Kidney tubule cell (primary cell): ENCODE measurements at regions not wholly inside any gene's neighbourhood (a gene's known extent, or its start where the extent isn't known, plus 50 kb on each side); places are given as distances from the start of the nearest gene placed in this dataset.

Source experiments
- DNase-seq: peaks from one replicate; pipeline ENCODE4 v3.0.0-alpha.2; 2018; ENCODE audit warnings: low spot score

DNA sequence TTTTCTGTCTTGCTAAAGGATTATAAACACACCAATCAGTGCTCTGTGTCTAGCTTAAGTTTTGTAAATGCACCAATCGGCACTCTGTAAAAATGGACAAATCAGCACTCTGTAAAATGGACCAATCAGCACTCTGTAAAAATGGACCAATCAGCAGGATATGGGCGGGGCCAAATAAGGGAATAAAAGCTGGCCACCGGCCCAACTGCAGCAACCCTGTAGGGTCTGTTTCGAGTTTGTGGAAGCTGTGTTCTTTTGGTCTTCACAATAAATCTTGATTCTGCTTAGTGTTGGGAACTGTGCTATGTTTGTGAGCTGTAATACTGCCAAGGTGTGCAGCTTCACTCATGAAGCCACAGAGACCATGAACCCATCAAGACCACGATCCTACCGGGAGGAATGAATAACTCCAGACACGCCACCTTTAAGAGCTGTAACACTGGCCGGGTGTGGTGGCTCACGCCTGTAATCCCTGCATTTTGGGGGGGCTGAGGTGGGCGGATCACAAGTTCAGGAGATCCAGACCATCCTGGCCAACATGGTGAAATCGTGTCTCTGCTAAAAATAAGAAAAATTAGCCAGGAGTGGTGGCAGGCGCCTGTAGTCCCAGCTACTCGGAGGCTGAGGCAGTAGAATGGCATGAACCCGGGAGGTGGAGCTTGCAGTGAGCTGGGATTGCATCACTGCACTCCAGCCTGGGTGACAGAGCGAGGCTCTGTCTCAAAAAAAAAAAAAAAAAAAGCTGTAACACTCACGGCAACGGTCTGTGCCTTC is 133.0 kb upstream of the GDF10 start:
- peak; percentile 7 for DNase-seq

DNA sequence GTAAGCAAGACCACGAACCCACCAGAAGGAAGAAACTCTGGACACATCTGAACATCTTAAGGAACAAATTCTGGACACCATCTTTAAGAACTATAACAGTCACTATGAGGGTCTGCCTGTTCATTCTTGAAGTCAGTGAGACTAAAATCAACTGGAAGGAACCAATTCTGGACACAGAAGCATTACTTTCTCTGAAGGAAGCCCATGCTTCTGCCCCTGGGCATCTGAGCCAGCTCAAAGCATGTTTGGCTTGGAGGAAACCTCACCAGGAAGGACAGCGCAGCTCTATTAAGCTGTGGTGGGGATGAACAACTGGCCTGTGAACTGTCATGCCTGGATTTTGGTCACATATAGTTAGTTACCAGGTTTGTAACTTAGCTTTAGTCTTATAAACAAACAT is 132.4 kb upstream of the GDF10 start:
- DNase-seq = no peak

DNA sequence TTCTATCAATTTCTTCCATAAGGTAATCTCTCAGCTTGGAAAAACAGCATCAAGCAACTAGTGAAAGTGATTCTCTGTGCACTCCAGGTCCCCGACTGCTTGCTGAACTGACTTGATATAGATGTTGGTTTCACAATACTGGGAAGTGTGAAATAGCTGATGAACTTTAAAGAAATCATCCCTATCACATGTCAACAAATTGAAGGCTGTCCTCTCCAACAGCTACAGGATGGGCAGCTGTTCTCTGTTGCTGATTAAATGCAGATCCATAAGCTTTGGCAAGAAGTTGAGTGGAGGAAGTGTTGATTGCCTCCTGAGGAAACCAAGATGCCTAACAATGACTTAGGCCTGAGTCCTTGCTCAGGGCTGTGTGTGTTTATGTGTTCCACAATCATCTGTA is 130.4 kb upstream of the GDF10 start:
- DNase-seq = no peak

DNA sequence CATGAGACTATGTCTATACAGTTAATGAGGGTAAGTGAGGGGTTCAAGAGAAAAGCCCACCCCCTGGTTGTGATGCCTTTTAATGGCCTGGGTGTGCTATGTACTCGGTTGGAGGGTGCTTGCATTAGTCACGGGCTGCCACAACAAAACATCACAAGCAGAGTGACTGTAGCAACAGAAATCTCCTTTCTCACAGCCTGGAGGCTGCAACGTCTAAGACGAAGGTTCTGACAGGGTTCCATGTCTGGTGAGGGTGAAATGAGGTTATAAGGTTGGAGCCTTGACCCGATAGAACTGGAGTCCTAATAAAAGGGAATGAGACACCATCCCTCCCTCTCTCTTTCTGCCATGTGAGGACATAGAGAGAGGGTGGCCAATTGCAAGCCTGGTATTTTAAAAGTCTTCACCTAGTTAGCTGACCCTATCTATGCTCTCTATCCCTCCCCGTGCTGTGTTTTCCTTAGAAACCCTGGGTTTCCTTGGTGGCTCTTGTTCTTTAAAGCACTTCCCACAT is 126.0 kb upstream of the GDF10 start:
- no peak for DNase-seq

DNA sequence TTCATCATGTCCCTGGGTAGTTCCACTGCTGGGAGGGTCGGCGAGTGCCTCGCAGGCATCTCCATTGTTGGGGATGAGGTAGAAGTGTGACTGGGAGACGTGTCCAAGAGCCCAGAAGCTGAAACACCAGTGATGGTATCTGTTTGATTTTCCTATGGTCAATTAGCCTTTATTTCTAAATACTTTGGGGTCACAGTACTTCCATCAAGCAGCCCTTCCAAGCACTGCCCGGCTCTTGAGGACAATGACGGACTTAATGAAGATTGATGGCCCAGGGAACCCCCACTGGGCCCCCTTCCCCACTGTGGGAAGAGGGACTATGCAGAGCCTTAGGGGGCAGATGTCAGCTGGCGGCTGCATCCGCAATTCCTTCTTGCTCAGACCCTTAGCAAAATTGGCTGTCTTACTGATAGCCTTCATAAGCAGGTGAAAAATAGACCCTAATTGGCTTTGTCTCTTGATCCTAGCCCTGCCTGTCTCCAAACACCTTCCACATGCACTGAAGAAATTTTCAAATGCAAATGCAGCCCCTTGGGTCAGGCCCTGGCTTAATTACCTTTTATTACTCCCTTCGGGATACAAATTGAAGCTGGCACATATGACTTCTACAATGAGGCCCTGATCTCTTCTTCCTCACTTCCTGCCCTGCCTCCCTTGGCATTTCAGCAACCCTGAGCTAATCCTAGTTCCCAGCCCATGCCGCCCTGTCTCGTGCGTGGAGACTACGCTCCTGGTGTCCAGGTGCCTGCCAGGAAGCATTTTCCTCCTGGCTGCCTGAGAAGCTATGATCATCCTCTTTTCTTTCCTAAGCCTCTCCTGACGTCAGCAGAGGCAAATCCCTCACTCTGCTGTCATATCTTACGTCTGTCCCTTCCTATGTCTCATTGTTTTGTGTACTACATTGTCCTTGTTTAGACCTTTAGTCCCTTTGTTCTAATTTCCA is 124.5 kb upstream of the GDF10 start:
- DNase-seq = no peak

DNA sequence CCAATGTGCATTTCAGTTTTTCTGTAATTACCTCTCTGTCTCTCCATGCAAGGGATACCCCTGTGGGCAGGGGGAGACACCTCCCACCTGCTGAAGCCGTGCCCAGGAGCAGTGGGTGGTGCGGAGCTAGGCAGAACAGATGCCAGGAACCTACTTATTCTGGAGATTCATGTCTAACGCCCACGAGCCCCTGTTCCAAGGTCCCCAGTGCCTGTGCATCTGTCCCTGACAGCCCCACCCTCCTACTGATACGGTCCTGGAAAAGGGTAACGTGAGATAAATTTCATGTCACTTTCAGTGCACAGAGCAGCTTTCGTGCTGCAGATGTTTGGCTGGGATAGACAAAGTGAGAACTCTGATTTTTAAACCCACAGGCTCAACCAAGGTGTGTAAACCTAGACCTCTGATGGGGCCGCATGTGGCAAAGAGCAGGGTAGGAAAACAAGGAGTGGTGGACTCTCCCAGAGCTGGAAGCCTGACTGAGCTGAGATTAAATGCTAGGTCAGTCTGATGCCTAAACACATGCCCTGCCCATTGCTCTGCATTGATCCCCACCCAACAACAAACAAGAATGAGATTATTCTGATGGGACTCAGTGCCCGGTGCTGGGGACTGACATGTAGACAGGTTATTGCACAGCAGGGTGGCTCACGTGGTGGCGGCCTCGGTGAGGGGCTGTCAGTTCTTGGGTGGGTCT is 123.6 kb upstream of the GDF10 start:
- no peak for DNase-seq

DNA sequence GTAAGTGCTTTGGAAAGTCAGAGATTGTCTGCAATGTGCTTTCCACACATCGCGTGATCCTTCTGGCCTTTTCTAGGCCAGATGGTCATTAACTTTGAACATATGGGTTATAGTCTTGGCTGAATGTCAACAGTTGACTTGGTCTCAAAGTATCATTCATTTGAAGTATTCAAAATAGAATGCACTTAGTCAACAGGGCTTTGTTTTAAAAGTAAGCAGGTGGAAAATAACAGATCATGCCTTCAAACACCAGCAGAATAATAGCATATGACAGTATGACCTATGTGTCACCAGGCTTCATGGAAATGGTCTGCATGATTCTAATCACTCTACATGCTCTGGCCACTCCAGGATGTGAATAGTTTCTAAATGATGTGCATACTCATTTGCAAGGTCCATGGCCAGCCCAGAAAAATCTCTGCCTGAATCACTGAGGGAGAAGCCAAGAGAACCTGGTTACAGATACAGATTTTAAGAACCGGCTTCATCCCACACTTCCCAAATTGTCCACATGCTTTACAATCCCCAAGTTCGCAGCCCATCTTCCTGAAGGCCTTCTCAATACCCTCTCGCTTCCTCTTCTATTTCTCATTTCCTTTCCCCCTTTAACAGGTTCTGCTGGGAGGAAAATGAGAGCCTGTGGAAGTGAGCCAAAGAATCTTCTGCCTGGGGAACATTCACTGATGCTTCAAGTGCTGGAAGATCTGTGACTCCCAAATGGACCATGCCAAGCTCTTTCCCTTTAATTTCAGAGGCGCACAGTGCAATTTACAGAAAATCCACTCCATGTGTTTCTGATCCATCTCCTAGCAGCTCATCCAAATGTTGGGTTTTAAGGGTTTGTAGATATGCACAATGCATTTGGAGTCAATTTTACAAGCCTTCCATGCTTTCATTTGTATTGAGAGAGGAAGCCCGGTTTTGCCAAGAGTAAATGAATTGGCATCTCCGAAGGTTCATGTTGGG is 122.8 kb upstream of the GDF10 start:
- DNase-seq = no peak

DNA sequence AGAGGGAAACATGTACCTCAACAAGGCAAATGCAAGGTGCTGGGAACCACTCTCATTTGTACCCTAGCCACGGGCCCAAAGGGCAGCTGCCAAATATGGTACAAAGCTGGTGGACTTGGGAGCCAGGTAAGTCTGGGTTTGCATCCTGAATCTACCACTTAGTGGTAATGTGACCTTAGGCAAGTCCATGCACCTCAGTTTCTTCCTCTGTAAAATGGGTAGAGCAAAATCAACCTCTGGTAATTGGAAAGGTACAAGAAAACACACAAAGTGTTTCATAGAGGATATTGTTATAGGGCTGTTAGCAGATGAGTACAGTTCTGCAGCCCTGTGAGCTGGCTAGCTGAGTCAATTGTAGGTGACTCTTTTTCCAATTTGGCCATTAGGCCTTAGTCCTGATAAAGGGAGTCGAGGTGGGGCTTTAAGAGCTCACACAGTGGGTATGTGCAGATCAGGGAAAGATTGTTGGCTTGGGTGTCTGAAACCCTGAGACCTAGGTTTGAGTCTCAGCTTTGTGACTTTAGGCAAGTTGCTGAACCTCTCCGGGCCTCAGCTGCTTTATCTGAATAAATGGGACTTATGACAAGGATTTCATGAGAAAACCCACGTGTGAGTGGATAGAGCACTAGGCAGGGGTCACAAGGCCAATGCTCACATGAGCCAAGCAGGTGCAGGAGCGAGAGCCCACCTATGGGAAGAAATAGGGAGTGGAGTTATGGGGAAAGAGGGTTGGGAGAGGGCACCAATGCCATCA is 121.3 kb upstream of the GDF10 start:
- DNase-seq = no peak

DNA sequence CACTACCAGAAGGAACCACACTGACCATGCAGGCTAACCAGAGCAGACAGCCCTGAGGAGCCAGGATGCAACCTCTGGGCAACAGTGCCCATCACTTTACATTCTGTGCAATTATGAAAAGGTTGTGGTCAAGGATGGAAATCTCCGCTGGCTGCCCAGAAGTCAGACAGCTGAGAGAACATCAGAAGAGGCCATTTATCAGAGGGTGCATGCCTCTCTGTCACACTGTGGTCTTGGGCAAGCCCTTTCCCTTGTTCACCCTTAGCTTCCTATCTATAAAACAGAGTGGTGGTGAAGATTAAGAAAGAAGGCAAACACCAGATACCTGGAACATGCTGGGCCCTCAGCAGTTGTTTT is 120.7 kb upstream of the GDF10 start:
- DNase-seq = no peak

DNA sequence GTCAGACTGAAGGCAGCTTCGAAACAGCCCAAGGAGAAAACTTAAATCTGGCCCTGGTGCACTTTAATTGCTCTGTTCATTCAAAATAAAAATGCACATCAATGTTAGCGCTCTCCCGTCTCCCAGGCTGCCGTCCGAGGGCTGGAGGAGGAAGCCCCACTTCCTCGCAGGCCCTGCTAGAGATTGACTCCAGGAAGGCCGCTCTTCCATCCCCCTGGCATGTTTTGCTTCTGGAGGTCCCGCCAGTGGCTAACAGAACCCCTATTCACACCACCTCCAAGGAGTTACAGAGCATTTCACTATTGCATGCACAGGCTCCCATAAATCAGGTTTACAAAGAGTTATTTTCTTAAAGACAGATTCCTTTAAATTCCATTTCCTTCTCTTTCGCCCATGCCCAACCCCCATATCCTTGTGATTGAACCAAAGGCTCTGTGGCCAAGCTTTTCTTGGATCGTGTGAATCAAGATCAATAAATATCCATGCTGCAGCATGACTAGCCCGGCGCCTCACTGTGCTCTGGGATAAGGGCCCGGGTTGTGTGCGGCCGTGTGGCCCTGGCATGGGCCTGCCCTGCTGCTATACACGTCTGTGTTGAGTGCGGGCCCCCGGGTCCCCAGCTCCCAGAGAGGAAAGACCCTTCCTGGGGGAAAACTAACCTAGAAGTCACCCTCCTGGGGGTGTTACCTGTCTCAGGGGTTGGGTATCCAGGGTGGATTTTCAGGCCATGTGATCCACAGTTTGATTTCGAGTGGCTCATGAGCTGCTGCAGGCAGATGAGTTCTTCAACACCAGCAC is 118.7 kb upstream of the GDF10 start:
- DNase-seq = no peak

DNA sequence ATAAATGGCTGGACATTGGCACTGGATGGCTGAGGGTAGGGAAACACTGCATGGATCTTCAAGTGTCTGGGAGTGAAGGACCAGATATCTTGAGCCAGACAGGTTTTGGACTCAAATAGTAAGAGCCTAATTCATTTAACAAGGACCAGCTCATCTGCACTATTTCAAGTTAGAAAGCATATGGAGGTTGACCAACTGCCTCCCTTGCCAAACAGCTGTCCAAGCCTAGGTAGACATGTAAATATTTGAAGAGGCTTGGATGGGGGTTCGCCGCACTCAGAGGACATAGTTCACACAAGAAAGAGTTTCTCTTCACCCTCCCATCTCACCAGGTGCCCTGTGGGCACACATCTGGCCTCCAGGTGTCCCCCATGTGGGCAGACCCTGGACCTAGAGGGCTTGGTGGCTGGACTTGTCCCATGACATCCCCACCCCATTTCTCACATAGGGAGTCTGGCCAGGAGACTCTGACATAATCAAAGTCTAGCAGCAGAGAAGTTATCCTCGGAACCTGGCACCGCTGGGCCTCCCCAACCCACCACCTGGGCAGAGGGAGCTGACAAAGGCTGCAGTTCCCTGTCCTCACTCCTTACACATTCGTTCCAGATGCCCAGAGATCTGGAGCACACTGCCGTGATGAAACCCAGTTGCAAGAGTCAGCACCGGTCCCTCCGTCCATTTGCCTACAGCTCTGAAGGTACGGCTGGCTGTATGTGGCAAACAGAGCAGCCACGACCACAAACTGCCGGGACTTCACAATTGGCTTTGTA is 116.9 kb upstream of the GDF10 start:
- DNase-seq = no peak

DNA sequence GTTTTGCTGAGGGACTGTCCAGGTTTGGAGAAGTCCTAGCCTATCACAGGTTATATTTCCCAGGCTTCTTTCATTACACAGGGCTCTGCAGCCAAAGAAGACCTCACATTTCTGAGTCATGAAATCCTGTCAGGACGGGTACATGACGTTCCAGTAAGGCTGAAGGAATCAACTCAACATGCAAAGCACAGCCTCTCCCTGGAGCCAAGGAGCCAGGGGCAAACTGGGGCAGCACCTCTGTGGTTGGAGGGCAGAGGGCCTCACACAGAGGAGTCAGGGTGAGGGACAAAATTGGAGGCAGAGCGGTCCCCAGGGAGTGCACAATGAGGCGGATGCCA is 116.3 kb upstream of the GDF10 start:
- DNase-seq = no peak

DNA sequence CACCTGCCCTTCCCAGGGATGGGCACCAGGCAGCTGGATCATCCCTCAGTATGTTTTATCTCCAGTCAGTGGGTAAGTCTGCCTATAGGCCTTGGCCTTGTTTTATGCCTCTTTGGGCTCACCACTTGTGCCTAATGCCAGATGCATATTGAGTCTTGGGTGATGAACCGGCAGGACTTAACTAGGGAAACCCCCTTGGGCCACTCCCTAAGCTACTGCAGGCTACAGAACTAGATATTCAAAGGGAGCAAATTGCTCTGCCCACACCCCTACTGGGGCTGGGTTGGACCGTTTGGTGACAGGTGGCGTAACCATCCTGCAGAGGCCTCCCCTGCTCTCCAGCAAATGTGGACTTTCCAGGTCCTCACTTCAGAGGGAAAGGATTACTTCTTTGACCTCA is 115.7 kb upstream of the GDF10 start:
- DNase-seq = no peak

DNA sequence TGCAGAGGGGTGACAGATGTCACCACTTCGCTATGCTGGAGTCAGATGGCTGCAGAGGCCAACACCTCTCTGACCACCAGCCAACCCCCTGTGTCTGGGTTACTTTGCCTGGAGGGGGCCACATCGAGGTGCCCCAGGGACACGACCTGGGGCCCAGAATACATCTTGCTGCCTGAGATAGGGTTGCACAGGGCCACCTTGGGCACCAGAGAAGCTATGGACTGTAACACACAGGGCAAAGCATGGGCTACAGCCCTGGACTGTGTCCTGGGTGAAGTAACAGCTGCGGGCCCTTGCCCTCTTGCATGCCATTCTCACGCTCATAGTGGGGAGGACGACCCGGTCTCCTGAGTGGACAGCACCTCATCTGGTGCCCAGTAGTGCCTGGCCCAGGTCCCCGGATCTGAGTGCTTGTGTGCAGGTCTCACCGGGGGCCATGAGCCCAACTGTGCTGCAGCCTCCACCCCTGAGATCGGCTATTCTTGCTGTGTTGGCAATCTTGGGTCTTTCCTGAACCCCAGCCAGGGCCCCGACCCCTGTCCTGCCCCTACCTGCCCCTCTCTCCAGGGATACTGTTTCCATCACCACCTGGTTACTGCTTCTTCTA is 115.2 kb upstream of the GDF10 start:
- DNase-seq = no peak

DNA sequence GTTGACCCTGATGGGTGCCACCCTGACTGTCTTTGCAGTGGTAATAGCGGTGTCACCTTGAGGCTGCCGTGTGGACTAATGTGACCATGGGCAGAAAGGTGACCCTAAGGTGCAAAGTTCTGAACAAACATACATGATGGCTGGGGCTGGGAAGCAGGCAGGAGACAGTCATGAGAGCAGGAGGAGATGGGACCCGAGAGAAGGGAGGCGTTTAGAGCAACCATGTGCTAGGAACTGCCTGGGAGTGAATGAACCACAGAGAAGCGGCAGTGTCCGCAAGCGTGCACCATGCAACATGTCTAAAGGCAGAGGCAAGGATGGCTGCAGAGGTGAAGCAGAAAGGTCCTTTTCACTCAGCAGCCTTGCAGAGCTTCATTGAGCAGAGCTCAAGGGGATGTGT is 113.1 kb upstream of the GDF10 start:
- DNase-seq = no peak

DNA sequence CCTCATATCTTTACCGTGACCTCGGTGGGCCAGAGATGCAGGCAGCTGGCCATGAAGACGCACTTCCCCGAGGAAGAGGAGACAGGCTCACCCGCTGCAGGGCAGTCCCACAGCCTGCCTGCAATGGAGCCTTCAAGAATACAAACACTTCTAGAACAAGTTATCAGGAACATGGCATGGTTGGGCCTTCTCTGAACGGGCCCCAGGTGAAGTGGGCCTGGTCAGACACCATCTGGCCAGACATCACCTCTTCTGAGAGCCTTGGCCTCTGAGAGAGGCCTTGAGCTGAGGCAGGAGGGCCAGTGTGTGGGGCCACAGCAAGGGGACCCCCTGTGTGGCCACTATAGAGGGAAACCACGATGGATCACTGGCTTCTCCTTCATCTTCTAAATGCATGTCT is 112.4 kb upstream of the GDF10 start:
- DNase-seq = no peak

DNA sequence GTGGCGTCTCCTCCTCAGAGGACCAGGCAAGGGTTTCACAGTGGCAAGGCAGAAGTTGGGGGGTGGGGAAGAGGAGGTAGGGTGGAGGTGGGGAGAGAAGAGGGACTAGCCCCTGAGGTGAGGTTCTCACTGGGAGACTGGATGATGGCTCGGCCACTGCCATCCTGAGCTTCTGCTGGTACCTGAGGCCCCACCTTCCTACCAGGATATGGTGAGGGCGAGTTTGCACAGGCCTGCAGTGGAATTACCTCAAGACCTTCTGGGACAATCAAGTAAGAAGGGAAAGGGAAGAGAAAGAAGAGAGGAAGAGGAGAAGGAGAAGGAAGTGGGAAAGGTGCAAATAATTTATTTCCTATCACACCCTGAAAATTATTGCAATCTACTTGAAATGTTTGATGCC is 111.8 kb upstream of the GDF10 start:
- DNase-seq = no peak

DNA sequence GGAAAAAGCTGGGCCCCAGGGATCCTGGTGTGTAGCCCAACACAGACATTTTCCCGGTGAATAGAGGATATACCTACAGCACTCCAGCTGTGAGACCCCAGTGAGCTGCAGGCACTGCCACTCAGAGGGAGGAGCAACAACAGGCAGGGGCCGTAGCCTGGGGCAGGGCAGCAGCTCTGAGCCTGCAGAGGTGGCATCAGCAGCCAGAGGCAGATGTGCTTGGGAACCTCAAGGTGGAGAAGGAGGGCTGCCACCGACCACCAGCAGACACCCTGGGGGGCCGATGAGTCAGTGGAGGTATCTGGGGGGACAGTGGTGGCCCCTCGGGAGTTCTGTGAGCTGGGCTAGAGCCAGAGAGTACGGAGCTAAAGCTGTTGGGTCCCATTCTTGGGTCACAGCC is 110.2 kb upstream of the GDF10 start:
- DNase-seq = no peak

DNA sequence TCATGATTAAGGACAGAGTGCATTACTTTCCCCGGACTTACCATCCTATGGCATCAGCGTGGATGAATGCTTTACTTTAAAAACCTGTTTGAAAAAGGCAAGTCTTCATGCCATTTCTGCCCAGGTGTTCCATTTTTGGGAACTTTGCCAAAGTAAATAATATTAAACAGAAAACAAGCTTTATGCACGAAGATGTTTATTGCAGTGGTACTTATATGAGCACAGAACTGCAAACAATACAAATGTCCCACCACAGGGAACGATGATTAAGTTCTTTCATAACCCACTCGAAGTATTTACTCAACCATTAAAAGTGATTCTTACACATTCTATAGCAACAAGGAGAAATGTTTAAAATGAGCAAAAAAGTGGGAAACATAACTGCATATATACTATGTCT is 109.7 kb upstream of the GDF10 start:
- DNase-seq = no peak
